Mesodermal cell (in vitro differentiated cells): ENCODE measurements at regions not wholly inside any gene's neighbourhood (a gene's known extent, or its start where the extent isn't known, plus 50 kb on each side); places are given as distances from the start of the nearest gene placed in this dataset.

Experiments used
- H3K27ac ChIP-seq: 2 replicates; pipeline ENCODE4 v1.7.0; 2013; ENCODE audit warnings: mild to moderate bottlenecking, low read depth, low read length, moderate library complexity; ENCODE audit not compliant: severe bottlenecking
- H3K36me3 ChIP-seq: 2 replicates; pipeline ENCODE4 v1.7.1; 2013; ENCODE audit warnings: mild to moderate bottlenecking, low read length, moderate library complexity; ENCODE audit not compliant: control insufficient read depth, insufficient read depth
- H3K4me1 ChIP-seq: one replicate; pipeline ENCODE4 v1.7.1; 2013; ENCODE audit warnings: mild to moderate bottlenecking, low read length; ENCODE audit not compliant: insufficient read depth, control insufficient read depth, poor library complexity, severe bottlenecking
- H3K4me3 ChIP-seq: 2 replicates; pipeline ENCODE4 v1.7.0; 2013; ENCODE audit warnings: low read length, control low read depth, mild to moderate bottlenecking; ENCODE audit not compliant: insufficient read depth, poor library complexity, severe bottlenecking; ENCODE audit errors: extremely low read depth
- H3K9me3 ChIP-seq: 2 replicates; pipeline ENCODE4 v1.7.1; 2013; ENCODE audit warnings: mild to moderate bottlenecking, low read length, moderate library complexity; ENCODE audit not compliant: control insufficient read depth
- WGBS, 2 experiments: methylation state at CpG; one replicate each; pipeline ENCODE4 v1.1.5; 2013; ENCODE audit warnings: missing lambda C conversion rate in 2 of 2; ENCODE audit not compliant: insufficient coverage in 2 of 2; 5-methylcytosine and 5-hydroxymethylcytosine counted together

- 91% methylated on average over 4 of the region's 8 CpGs; no CpG with 5 or more reads in 1 of the 2 experiments for WGBS, 2 experiments
- H3K9me3 ChIP-seq = no peaks in the 10 kb centered on the region
- no peaks in the 10 kb centered on the region for H3K36me3 ChIP-seq
- H3K4me3 ChIP-seq = no peak overlapping the region
- no peak overlapping the region for H3K27ac ChIP-seq
- peaks cover 11% of the 10 kb centered on the region for H3K4me1 ChIP-seq
These were observed 364.9 kb upstream of the RBMS3 start for GRCh38 chr3:28915741-28916500.

- 72 to 77% methylated on average over 9 to 13 of the region's 16 CpGs for WGBS, 2 experiments
- Histone ChIP-seq H3K36me3 (no peaks in the 10 kb centered on the region), H3K27ac (peak overlapping the region; percentile 46), H3K4me1 (peaks cover 11% of the 10 kb centered on the region), H3K9me3 (no peaks in the 10 kb centered on the region), H3K4me3 (no peak overlapping the region)
These were observed 364.0 kb upstream of the RBMS3 start for GRCh38 chr3:28916713-28917499.

- no peak overlapping the region for H3K4me3 ChIP-seq
- H3K4me1 ChIP-seq = peaks cover 11% of the 10 kb centered on the region
- H3K36me3 ChIP-seq = no peaks in the 10 kb centered on the region
- WGBS, 2 experiments = 70% methylated on average over 3 of the region's 4 CpGs; no CpG with 5 or more reads in 1 of the 2 experiments
- H3K27ac ChIP-seq = peak overlapping the region; percentile 38
- H3K9me3 ChIP-seq = no peaks in the 10 kb centered on the region
These were observed 362.9 kb upstream of the RBMS3 start for GRCh38 chr3:28917895-28918475.

- no peaks in the 10 kb centered on the region for H3K36me3 ChIP-seq
- no peak overlapping the region for H3K27ac ChIP-seq
- H3K4me3 ChIP-seq = no peak overlapping the region
- H3K9me3 ChIP-seq = no peaks in the 10 kb centered on the region
- no peaks in the 10 kb centered on the region for H3K4me1 ChIP-seq
- WGBS, 2 experiments = no CpG with 5 or more reads among the region's 3 CpGs
These were observed 358.5 kb upstream of the RBMS3 start for GRCh38 chr3:28922376-28922775.

GRCh38 chr3:28923994-28924393, 356.9 kb upstream of the RBMS3 start:
- Histone ChIP-seq H3K9me3 (no peaks in the 10 kb centered on the region), H3K4me3 (no peak overlapping the region), H3K4me1 (no peaks in the 10 kb centered on the region), H3K36me3 (no peaks in the 10 kb centered on the region), H3K27ac (no peak overlapping the region)
- 100% methylated on average over 1 of the region's 2 CpGs; no CpG with 5 or more reads in 1 of the 2 experiments for WGBS, 2 experiments

- Histone ChIP-seq H3K4me3 (no peak overlapping the region), H3K27ac (no peak overlapping the region), H3K9me3 (no peaks in the 10 kb centered on the region), H3K4me1 (no peaks in the 10 kb centered on the region), H3K36me3 (no peaks in the 10 kb centered on the region)
- WGBS, 2 experiments = no CpG with 5 or more reads among the region's 1 CpG
These were observed 356.0 kb upstream of the RBMS3 start for GRCh38 chr3:28924744-28925360.

GRCh38 chr3:28933337-28933736, 347.5 kb upstream of the RBMS3 start:
- no peaks in the 10 kb centered on the region for H3K36me3 ChIP-seq
- H3K4me1 ChIP-seq = no peaks in the 10 kb centered on the region
- no peak overlapping the region for H3K4me3 ChIP-seq
- H3K27ac ChIP-seq = no peak overlapping the region
- H3K9me3 ChIP-seq = no peaks in the 10 kb centered on the region
- WGBS, 2 experiments = 100% methylated on average over 1 of the region's 4 CpGs; no CpG with 5 or more reads in 1 of the 2 experiments

- Histone ChIP-seq H3K4me3 (no peak overlapping the region), H3K36me3 (no peaks in the 10 kb centered on the region), H3K27ac (no peak overlapping the region), H3K4me1 (no peaks in the 10 kb centered on the region), H3K9me3 (no peaks in the 10 kb centered on the region)
- WGBS, 2 experiments = 85 to 100% methylated on average over 2 of the region's 3 CpGs
These were observed 346.6 kb upstream of the RBMS3 start for GRCh38 chr3:28934126-28934813.

GRCh38 chr3:28935146-28935545, 345.7 kb upstream of the RBMS3 start:
- Histone ChIP-seq H3K36me3 (no peaks in the 10 kb centered on the region), H3K4me3 (no peak overlapping the region), H3K27ac (no peak overlapping the region), H3K4me1 (no peaks in the 10 kb centered on the region), H3K9me3 (no peaks in the 10 kb centered on the region)
- WGBS, 2 experiments = 75 to 100% methylated on average over 2 of the region's 2 CpGs

GRCh38 chr3:28936154-28936553, 344.7 kb upstream of the RBMS3 start:
- Histone ChIP-seq H3K36me3 (no peaks in the 10 kb centered on the region), H3K27ac (no peak overlapping the region), H3K4me3 (no peak overlapping the region), H3K9me3 (no peaks in the 10 kb centered on the region), H3K4me1 (no peaks in the 10 kb centered on the region)
- no CpG with 5 or more reads among the region's 2 CpGs for WGBS, 2 experiments
